ENCODE measurements at regions not wholly inside any gene's neighbourhood (a gene's known extent, or its start where the extent isn't known, plus 50 kb on each side); places are given as distances from the start of the nearest gene placed in this dataset.

DNA sequence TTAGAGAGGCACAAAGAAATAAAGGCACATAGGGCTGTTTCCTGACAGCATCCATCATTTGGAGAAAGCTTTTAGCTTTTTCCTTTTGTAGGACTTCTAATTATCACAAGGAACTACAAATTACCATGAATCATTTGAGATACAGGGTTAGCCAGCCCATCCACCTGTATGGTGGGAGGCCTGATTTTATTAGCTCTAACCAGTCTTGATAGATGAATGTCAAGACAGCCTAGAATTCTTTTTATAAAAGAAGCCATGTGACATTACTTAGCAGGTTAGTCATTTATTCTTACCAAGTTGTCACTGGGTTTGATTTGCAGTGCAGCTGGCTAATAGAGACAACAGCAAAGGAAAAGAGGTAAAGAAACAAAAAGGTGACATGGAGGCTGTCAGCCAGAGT lies 618.1 kb downstream of the ZNF385D start:
- no peak for DNase-seq

DNA sequence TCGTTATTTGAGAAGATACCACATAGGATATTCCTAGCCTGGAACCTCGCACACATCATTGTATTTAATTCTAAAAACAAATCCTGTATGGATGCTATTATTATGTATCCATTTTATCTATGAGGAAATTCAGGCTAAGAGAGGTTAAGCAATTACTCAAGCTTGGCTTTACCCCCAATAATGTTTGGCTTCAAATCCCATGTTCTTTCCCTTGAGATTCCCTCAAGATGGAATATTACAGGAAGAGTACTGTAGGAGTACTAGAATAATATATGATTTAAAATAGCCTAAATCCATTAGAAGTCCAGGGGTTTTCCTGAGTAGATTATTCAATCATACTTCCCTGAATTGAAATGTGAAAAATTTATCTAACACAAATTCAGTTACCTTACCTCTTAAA lies 630.2 kb downstream of the ZNF385D start:
- DNase-seq: no peak

DNA sequence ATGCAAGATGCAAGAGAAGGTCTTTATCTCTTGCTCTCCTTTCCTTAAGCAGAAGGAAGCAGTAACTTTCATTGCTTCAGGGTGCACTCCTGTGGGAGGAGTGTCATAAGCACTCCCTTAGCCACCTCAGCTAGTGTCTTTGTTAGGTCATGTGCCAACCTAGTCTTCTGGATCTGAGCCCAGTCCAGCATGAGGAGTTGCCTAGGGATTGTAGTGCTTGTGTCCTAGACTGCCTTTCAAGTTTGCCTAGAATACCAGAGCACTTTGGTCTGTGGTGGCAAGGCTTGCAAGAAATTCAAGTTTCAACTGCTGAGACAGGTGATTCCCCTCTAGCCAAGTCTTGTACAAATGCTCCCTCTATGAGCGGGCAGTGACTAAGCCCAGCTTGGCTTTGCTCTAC lies 633.6 kb downstream of the ZNF385D start:
- DNase-seq: no peak

DNA sequence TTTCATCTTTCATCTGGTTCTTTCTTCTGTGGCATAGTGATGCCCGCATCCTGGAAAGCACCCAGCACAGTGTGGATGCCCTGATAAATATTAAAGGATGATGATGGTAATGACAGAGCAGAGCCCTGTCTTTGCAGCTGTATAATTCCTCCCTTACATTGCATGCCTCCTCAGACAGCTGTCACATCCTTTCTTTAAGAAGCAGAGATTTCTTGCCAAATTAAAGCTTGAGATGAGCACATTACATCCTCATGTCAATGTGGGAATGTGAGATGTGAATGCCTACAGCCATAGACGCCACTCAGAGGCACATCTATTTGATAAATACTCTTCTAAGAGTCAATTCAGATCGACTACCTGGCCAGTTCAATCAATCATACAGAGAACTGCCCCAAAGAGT lies 642.0 kb downstream of the ZNF385D start:
- DNase-seq: no peak

DNA sequence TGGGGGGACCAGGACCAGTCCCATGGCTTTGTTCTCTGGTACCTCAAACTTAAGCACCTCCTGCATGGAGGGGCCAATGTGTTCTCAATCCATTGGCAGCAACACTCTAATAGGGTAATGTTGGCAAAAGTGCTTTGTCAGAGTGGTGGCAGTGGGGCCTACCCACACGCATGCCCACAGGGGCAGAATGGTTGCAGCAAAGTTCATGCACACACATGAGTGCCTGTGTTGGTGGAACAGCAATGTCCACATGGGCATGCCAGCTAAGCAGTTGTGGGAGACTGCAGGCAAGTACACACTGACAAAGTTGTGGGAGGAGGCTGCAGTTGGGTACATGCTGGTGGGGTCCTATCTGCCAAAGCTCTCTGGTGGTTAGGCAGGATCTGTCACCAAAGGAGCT lies 645.2 kb downstream of the ZNF385D start:
- no peak for DNase-seq

DNA sequence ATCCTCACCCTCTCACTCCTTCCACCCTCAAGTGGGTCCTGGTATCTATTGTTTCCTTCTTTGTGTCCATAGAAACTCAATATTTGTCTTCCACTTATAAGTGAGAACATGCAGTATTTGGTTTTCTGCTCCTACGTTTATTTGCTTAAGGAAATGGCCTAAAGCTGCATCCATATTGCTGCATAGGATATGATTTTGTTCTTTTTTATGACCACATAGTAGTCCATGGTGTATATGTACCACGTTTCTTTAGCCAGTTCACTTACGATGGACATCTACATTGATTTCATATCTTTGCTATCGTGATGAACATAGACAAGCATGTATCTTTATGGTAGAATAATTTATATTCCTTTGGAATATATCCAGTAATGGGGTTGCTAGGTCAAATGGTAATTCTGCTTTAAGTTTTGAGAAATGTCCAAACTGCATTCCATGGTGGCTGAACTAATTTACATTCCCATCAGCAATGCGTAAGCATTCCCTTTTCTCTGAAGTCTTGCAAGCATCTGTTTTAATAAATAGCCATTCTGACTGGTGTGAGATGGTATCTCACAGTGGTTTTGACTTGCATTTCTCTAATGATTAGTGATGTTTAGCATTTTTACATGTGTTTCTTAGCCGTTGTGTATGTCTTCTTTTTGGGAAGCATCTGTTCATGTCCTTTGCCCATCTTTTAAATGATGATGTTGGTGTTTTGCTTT lies 650.2 kb downstream of the ZNF385D start:
- DNase-seq: no peak

DNA sequence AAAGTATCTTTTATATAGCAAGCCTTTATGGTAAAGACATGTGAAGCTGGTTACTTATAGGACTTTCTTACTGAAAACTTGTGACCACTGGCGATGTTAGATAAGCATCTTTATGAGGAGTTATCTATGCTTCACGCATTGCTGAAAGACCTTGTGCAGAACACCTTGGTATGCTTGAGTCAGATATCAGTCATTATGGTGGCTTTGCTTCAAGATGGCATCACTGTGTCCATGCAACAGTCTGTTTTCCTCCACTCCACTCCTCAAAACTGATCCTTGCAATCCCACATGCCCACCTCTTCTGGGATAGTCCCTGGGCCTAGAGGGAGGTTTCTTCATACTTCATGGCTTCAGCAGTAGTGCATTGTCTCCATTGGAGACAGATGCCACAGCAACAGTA lies 656.3 kb downstream of the ZNF385D start:
- no peak for DNase-seq

DNA sequence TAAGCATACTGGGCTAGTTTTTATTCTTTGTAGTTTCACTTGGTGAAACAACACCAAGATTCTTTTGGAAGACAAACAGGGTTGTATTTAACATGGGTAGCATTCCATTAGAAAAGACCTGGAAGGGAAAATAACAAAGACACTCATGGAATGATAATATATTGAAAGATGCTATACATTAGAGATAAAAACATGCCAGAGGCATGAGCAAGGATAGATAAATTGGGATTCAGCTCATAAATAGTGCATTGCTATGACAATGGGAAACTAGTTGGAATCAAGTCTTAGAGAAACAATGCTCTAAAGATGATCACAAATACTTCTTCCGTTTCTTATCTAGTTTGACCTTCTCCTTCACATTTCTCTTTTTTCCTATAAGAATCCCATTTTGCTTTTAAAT lies 677.4 kb downstream of the ZNF385D start:
- DNase-seq: no peak

DNA sequence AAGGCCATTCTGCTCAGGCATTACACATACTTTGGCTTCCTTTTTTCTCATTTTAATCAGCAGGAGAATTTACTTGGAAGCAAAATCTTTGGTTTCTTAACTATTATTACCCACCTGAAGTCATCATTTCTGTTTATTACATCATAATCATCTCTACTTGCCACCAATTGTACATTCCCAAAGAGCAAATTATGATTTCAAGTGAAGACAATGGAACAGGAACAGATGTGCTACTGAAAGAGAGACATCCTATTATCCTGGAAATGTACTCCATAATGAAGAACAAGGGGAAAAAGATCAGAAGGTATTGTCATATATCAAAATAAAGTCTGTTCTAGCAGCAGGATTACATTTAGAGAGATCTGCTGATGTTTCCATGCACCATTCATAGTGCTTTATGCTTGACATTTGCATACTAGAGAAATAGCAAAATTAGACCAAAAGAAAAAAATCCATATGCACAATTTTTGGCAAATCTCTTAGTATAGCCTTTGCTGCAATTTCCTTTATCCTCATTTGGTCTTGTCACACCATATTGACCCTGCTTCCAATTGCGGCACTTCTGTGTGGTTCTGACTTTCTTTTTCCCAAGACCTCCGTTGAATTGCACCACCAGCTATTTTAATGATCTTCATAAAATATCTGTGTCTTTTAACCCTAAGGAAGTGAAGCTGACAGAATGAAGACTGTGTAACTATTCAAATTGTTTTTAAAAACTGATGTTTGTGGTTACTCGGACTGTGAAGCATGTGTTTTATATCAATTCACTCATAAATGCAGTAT lies 683.8 kb downstream of the ZNF385D start:
- DNase-seq: no peak

DNA sequence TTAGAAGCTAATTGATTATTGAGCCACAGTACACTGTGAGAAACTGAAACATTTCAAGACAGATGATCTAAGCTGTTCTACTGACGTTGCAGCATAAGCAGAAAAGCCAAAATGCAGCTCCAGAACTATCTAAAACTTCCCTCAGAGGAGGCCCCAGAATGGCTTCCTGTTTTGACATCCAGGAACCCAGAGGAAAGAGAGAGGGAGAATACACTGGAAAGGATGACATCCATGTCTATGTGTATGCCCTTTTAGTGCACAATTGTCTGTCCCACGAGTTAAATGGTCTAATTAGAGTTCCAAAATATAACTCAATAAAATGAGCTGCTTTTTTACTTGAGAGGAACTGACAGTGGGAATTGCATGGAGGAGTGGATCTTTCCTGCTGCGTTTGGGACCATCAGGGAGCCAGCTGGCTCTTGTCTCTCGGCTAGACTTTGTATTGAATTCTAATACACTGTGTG lies 688.1 kb downstream of the ZNF385D start:
- DNase-seq: no peak

DNA sequence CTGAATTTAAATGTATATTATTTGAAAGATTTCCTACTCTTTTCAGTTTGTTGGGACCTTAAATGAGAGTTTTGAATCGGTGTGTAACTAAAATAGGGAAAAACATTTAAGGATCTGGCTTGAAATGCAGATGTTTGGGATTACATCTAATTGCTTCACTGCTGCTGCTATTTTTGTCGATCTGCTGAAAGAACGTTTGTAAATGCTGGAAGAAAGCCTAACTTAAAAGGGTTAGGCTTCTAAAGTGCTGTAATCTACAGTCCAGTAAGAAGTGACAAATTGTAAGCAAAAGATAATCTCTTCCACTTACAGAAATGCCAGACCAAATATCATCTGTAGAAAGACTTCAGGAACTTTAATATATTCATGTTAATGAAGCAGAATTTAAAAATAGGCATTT lies 691.6 kb downstream of the ZNF385D start:
- DNase-seq: no peak

DNA sequence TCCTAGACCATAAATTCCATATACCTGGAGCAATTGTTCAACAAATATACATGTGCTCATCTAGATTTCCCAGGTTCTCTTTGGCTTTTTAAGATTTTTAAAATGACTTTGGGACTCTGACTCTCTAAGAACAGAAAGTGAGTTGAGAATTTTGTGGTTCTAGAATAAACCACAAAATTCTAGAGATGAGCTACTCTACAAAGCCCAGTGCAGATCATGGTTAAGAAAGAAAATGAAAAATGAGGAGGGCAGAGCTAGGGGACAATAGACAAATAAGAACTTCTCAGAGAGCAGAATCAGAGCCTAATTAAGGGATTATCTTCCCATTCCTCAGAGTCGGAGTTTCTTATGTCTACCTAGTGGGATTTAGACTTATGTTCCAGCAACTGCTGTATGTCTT lies 694.7 kb downstream of the ZNF385D start:
- DNase-seq: no peak

DNA sequence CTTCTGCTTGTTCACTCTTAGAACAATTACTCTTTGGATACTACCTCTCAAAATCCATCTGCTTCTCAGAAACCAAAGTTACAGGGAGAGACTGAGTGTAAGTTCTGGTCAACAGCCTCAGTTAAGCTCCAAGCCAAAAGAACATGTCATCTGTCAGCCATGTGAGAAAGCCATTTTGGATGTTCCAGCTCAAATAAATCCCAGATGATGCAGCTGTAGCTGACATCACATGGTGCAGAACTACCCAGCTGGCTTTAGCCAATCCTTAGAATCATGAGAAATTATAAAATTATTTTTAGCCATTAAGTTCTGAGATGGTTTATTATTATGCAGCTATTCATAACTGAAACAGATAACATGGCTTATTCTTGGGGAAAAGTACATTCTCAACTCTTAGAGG lies 696.0 kb downstream of the ZNF385D start:
- DNase-seq: no peak

DNA sequence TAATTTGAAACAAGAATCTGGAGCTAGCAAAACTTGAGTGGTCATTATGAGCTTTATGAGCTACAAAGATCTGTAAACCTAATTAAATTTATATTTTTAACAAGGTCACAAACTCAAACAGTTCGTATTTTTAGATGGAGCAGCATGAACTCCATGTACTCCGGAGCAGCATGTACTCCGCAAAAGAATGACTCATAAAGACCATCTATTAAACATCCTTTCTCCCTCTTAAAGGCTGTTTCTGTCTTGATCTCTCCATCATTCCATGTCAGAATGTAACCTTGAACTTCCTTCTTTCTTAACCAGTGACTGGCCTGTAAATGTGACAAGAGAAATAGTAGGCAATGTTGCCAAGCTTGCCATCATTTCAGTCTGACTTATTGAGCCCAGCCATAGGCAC lies 696.9 kb downstream of the ZNF385D start:
- no peak for DNase-seq

DNA sequence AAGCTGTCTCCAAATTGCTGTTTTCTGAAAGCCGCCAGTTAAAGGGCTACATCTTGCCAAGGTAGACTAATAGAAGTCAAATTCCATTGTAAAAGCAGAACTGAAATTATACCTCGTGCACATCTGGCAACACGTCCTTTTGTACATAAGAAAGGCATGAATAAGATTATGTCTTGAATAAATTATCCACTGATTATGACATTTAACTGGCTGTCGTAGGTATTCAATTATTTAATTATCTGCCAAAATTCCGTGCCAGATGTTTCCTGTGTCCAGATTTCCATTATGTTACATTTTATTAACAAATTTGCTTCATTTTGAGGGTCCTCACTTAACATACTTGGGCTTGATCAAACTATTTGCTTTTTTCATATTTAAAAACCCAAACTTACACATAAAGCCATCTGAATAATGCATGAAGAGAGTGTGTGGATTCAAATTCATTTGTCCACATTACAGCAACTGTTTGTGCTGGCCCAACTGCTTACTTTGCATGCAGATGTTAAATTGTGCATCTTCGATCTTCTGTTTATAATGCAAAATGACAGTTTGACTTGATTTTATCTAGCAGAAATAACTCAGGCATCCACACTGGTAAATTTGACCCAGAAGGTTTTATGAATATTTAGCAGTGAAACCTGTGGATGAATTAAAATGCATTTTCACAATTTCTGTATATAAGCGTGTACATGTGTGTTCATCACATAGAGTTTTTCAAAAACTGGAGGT lies 701.5 kb downstream of the ZNF385D start:
- DNase-seq: no peak

DNA sequence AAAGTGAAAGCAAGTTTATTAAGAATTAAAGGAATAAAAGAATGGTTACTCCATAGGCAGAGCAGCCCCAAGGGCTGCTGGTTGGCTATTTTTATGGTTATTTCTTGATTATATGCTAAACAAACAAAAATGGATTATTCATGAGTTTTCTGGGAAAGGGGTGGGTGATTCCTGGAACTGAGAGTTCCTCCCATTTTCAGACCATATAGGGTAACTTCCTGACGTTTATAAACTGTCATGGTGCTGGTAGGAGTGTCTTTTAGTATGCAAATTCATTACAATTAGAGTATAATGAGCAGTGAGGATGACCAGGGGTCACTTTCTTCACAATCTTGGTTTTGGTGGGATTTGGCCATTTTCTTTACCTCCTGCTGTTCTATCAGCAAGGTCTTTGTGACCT lies 707.9 kb downstream of the ZNF385D start:
- DNase-seq: no peak

DNA sequence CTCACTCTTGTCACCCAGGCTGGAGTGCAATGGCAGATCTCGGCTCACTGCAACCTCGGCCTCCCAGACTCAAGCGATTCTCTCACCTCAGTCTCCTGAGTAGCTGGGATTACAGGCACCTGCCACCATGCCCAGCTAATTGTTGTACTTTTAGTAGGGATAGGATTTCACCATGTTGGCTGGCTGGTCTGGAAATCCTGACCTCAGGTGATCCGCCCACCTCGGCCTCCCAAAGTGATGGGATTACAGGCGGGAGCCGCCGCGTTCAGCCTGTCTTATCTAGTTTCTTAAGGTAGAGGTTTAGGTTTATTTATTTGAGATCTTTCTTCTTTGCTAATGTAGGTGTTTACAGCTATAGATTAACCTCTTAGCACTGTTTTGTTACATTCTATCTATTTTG lies 708.8 kb downstream of the ZNF385D start:
- no peak for DNase-seq

DNA sequence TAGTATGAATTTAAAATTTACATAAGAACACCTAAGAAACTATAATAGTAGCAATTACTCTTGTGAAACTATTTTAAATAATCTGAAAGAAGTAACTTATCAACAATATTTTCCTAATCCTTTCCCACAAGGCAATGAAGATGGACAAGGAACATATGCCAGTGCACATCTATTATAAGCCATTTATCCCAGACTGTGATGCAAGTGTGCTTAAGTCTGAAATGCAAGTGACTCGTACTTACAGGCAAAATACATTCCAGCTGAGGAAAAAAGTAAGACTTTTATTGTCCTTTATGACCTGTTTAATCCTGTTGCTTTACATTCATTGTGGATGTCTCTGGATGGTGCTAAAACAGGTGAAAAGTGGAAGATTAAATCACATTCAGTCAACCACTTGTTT lies 709.4 kb downstream of the ZNF385D start:
- no peak for DNase-seq

DNA sequence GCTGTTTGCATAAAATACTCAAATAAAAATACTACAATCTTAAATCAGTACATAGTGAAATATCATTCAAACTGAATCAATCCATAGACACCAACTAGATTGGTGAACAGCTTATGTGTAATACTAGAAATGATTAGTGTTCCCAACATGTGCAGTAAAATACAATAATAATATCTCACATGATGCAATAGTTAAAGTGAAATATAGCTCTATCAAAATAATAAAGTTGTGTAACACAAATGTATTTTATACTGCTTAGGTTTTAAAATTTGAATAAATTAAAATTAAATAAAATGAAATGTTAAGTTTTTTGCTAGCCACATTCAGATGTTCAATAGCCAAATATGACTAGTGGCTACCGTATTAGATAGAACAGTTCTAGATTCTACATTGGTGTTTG lies 714.1 kb downstream of the ZNF385D start:
- no peak for DNase-seq

DNA sequence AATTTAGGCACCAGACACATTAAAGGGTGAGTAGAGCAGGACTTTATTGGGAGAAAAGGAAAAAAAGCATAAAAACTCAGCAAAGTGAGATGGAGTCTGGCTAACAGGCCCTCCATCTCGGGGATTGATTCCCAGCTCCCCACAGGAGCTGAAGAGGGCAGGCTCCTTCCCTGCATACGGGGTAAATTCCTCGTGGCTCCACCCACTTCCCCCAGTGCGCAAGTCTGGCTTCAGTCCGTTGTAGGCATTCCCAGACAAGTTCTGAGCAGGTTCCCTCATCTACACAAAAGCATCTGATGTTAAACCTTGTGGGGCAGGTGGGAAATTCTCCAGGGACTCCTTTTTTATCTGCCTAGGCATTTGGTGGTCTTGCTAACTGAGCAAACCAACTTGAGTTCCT lies 722.6 kb downstream of the ZNF385D start:
- no peak for DNase-seq

DNA sequence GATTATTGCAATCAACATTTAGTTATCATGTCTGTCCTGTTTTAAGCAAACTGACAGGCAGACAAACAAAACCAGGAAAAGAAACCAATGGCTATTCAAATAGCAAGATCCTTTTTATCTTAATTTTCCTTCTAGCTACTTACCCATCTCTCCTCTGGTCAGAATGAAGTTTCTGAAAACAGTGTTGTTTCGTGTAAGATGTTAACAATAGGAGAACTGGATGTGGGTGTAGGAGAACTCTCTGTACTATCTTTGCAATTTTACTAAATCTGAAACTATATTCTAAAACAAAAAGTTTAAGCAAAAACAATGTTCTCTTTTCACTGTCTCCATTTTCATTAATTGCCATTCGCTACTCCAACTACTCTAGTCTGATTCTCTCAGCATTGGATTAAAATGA lies 726.4 kb downstream of the ZNF385D start:
- no peak for DNase-seq

DNA sequence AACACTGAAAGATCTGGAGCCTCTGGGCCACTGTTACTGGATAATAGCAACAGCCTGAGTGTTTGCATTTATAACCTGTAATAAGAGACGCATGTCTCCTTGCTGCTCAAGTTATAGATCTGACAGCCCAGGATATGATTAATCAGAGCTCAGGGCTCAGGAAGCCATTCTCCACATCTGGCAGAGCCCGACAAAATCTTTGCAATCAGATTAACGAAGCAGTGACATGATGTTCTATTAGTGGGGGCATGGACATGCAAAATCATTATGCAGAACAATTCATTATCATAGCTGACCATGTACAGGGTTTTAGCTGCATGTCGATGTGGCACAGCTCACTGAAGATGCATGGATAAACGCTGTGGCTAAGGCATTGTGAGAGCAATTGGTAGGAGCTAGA lies 730.3 kb downstream of the ZNF385D start:
- no peak for DNase-seq

DNA sequence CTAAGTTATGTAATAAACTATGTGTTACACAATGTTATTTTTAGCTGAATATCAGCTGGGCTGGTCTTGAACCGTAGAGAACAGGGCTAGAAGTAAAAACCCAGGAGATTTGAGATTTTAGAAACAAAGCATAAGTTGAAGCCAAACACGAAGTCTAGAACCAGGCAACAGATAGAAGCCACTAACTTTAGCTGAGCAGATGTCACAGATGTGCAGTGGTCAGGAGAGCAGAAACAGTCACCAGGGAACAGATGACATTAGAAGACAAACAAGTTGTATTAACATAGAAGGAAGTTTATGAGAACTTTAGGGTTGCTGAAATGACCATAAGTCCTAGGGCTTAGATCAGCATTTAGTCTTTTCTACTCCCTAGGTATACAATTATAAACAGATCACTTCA lies 731.0 kb downstream of the ZNF385D start:
- no peak for DNase-seq
